Left ventricle myocardium inferior (tissue), 1 donor: ENCODE measurements at regions not wholly inside any gene's neighbourhood (a gene's known extent, or its start where the extent isn't known, plus 50 kb on each side); places are given as distances from the start of the nearest gene placed in this dataset.

Experiments
- DNase-seq: peaks from one replicate; pipeline ENCODE4 v3.0.0-alpha.2; 2020
- H3K27ac ChIP-seq: fragments of 200-600 bp; replicated peaks from 2 replicates; pipeline ENCODE4 v1.8.0; 2021
- H3K27me3 ChIP-seq: fragments of 200-600 bp; 2 replicates; pipeline ENCODE4 v1.8.0; 2021; ENCODE audit warnings: low read depth
- H3K36me3 ChIP-seq: fragments of 200-600 bp; 2 replicates; pipeline ENCODE4 v1.8.0; 2021
- H3K4me1 ChIP-seq: fragments of 200-600 bp; 2 replicates; pipeline ENCODE4 v1.8.0; 2021
- H3K4me3 ChIP-seq: fragments of 200-600 bp; 2 replicates; pipeline ENCODE4 v1.8.0; 2021; ENCODE audit warnings: mild to moderate bottlenecking, moderate library complexity
- H3K9me3 ChIP-seq: fragments of 200-600 bp; replicated peaks from 2 replicates; pipeline ENCODE4 v1.8.0; 2021
- CTCF ChIP-seq: fragments of 200-600 bp; IDR thresholded peaks from 2 replicates; pipeline ENCODE4 v1.8.0; 2021; ENCODE audit warnings: antibody characterized with exemption, mild to moderate bottlenecking, borderline replicate concordance
- intact Hi-C: fragments of 100-400 bp; cut with micrococcal nuclease; formaldehyde crosslinking; loops from one replicate; pipeline ENCODE4 v1.11.0; 2022
- donor health status: DM: no; HTN: yes; CAD: no; lungs with severe emphysema.

- no peak for TF ChIP-seq CTCF
- intact Hi-C loops: no loop called here
- no peaks in the 10 kb centered on the region for H3K9me3 ChIP-seq
- DNase-seq: no peak
- no peaks in the 10 kb centered on the region for H3K36me3 ChIP-seq
- no peaks in the 10 kb centered on the region for H3K27me3 ChIP-seq
- H3K4me3 ChIP-seq: no peak overlapping the region
- no peaks in the 10 kb centered on the region for H3K4me1 ChIP-seq
- no peak overlapping the region for H3K27ac ChIP-seq
These were observed 284.0 kb upstream of the CWC22 start for GRCh38 chr2:180291060-180291459.

- no peak for DNase-seq
- Histone ChIP-seq H3K27me3 (no peaks in the 10 kb centered on the region), H3K4me1 (no peaks in the 10 kb centered on the region), H3K9me3 (no peaks in the 10 kb centered on the region), H3K27ac (no peak overlapping the region), H3K4me3 (no peak overlapping the region), H3K36me3 (no peaks in the 10 kb centered on the region)
- no peak for TF ChIP-seq CTCF
- intact Hi-C loops: no loop called here
These were observed 282.5 kb upstream of the CWC22 start for GRCh38 chr2:180289627-180290026.

GRCh38 chr2:180279581-180279980 is 272.5 kb upstream of the CWC22 start:
- intact Hi-C loops: no loop called here
- peaks cover 11% of the 10 kb centered on the region for H3K9me3 ChIP-seq

GRCh38 chr2:180276733-180277132 is 269.6 kb upstream of the CWC22 start:
- H3K27ac ChIP-seq: no peak overlapping the region
- H3K4me1 ChIP-seq: no peaks in the 10 kb centered on the region
- DNase-seq: no peak
- no peak overlapping the region for H3K4me3 ChIP-seq
- no peaks in the 10 kb centered on the region for H3K27me3 ChIP-seq
- no peaks in the 10 kb centered on the region for H3K36me3 ChIP-seq
- TF ChIP-seq CTCF: no peak
- intact Hi-C loops: no loop called here
- H3K9me3 ChIP-seq: peaks cover 33% of the 10 kb centered on the region

More at GRCh38 chr2:180279581-180279980, 272.5 kb upstream of the CWC22 start:
- Histone ChIP-seq H3K27me3 (no peaks in the 10 kb centered on the region), H3K4me1 (no peaks in the 10 kb centered on the region), H3K36me3 (no peaks in the 10 kb centered on the region), H3K4me3 (no peak overlapping the region), H3K27ac (no peak overlapping the region)
- TF ChIP-seq CTCF: no peak
- DNase-seq: no peak

GRCh38 chr2:180268006-180268405 is 260.9 kb upstream of the CWC22 start:
- intact Hi-C loops: no loop called here
- H3K4me3 ChIP-seq: no peak overlapping the region

More at GRCh38 chr2:180268006-180268405, 260.9 kb upstream of the CWC22 start:
- Histone ChIP-seq H3K27ac (no peak overlapping the region), H3K9me3 (peaks cover 48% of the 10 kb centered on the region), H3K4me1 (no peaks in the 10 kb centered on the region), H3K27me3 (no peaks in the 10 kb centered on the region), H3K36me3 (no peaks in the 10 kb centered on the region)
- TF ChIP-seq CTCF: no peak
- no peak for DNase-seq
